NOMO-1 treated with DMSO at 0.1 percent for 48 hours (cell line): ENCODE measurements at regions not wholly inside any gene's neighbourhood (a gene's known extent, or its start where the extent isn't known, plus 50 kb on each side); places are given as distances from the start of the nearest gene placed in this dataset.
A peak's percentile ranks its signal among the peaks of the same experiment; 100 is the strongest.
"Not testable (repeated sequence)": the region's sequence is repeated elsewhere in the genome, so short reads cannot be mapped to it uniquely, and the experiment has no call there.

Experiments used
- DNase-seq: peaks from one replicate; lab custom pipeline; 2025; ENCODE audit not compliant: unreplicated experiment; lab: John Stamatoyannopoulos, UW

- DNase-seq = no peak
Measured at GRCh38 chrX:136975684-136976470, 57.9 kb downstream of the GPR101 start.

- DNase-seq = no peak
Measured at GRCh38 chrX:136967966-136968365, 65.8 kb downstream of the GPR101 start.

- no peak for DNase-seq
Measured at GRCh38 chrX:136963973-136964372, 69.8 kb downstream of the GPR101 start.

- no peak for DNase-seq
Measured at GRCh38 chrX:136961594-136962135, 72.1 kb downstream of the GPR101 start.

- DNase-seq = peak; percentile 29
Measured at GRCh38 chrX:136954930-136955329, 74.4 kb upstream of the RBMX start.

- peak; percentile 66 for DNase-seq
Measured at GRCh38 chrX:136953867-136954787, 73.6 kb upstream of the RBMX start.

- DNase-seq = no peak
Measured at GRCh38 chrX:136950211-136950610, 69.7 kb upstream of the RBMX start.

GRCh38 chrX:136941396-136942337 is 61.1 kb upstream of the RBMX start:
- DNase-seq = no peak

- no peak for DNase-seq
Measured at GRCh38 chrX:136936183-136936549, 55.6 kb upstream of the RBMX start.

- not testable (repeated sequence) for DNase-seq
Measured at GRCh38 chrX:136935533-136936182, 55.1 kb upstream of the RBMX start.

GRCh38 chrX:136934652-136935051 is 54.1 kb upstream of the RBMX start:
- DNase-seq = not testable (repeated sequence)

- no peak for DNase-seq
Measured at GRCh38 chrX:136933611-136934145, 53.2 kb upstream of the RBMX start.

- DNase-seq = no peak
Measured at GRCh38 chrX:136931661-136932060, 51.1 kb upstream of the RBMX start.
